B cell (primary cell): ENCODE measurements at regions not wholly inside any gene's neighbourhood (a gene's known extent, or its start where the extent isn't known, plus 50 kb on each side); places are given as distances from the start of the nearest gene placed in this dataset.

Experiments used
- CTCF ChIP-seq: fragments of 200-600 bp; IDR thresholded peaks from one replicate; pipeline ENCODE4 v1.8.0; 2022; ENCODE audit warnings: antibody characterized with exemption, mild to moderate bottlenecking
- EZH2 ChIP-seq: IDR thresholded peaks from 2 replicates; pipeline ENCODE4 v1.6.1; 2012; ENCODE audit warnings: borderline replicate concordance, low read depth, mild to moderate bottlenecking, moderate library complexity, low read length; ENCODE audit not compliant: insufficient read depth, poor library complexity, severe bottlenecking

GRCh38 chr11:104323841-104324240, 159.9 kb upstream of the PDGFD start:
- TF ChIP-seq EZH2 (no peak), CTCF (no peak)
